AG08395 (cell line): ENCODE measurements at regions not wholly inside any gene's neighbourhood (a gene's known extent, or its start where the extent isn't known, plus 50 kb on each side); places are given as distances from the start of the nearest gene placed in this dataset.

Source experiments
- DNase-seq: peaks from one replicate; pipeline ENCODE4 v3.0.0; 2012; ENCODE audit warnings: mixed read lengths, low spot score

DNA sequence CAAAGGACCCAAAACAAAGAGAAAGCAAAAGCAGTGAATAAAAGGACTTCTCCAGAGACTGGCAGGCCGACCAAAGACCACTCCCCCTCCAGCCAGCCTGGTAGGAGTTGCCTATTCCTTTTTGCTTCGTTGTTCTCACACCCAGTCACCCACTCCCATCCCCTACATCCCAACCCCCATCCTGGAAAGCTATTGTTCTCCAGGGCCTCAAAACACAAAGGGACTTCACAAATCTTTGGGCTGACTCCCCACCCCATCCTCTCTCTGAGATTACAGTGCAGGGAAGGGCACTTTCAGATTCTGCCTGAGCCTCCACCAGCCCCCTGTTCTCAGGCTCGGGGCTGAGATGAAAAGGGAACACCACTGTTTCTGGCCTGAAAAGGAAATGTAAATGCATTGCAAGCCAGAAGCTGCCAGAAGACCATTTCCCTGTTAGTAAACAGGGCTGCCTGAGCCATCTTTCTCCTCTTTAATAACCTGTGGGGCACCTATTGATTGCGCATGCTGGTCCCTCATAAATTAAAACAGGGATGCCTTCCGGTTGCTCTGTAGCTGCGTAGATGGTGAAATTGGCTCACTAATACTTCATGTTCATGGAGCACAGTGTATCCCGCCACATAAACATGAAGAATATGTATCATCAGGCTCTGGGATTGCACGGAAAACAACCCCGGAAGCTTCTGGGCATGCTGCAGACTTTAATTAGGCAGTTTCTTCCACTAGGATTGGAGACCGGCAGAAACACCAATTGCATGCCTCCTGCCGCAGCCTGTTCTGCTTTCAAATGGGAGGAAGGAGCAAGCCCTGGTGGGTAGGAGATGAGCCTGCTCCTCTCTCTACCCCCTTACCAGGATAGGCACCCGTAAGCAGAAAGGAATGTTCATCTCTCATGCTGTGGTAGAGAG lies 130.3 kb upstream of the FUT8 start:
- peak; percentile 90 for DNase-seq

GRCh38 chr14:65282896-65283253 lies 129.7 kb upstream of the FUT8 start:
- no peak for DNase-seq

- no peak for DNase-seq
Measured at GRCh38 chr14:65286443-65286842, 126.1 kb upstream of the FUT8 start.

GRCh38 chr14:65287264-65288131 lies 125.0 kb upstream of the FUT8 start:
- no peak for DNase-seq

DNA sequence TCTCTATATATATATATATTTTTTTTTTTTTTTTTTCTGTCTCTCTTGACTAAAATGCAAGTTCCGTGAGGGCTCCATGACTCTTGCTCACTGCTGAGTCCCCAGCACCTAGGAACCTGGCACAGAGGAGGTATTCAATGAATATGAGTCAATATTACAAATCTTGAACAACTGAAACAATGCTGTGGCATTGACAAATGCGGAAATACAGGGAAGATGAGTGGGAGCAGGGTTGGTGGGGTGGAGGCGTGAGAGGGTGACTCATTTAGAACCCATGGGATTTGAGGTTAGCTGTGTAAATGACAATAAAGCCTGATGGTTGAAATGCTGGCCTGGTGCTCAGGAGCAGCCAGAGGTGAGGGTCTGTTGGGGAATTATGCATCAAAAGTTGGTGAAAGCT lies 121.7 kb upstream of the FUT8 start:
- peak; percentile 92 for DNase-seq

DNA sequence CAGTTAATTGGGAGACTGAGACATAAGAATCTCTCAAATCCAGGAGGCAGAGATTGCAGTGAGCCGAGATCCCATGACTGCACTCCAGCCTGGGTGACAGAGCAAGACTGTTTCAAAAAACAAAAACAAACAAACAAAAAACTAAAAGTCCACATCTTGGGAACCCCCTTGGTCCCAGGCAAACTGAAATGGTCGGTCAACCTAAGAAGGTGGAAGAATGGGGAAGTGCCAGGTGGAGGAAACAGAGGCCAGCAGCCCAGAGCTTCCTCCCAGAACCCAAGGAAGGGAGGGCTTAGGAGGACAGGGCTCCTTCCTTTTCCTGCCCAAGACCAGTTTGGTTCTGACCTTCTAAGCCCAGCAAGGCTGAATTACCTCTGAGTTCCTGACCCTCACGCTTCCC lies 121.0 kb upstream of the FUT8 start:
- DNase-seq, result no peak

DNA sequence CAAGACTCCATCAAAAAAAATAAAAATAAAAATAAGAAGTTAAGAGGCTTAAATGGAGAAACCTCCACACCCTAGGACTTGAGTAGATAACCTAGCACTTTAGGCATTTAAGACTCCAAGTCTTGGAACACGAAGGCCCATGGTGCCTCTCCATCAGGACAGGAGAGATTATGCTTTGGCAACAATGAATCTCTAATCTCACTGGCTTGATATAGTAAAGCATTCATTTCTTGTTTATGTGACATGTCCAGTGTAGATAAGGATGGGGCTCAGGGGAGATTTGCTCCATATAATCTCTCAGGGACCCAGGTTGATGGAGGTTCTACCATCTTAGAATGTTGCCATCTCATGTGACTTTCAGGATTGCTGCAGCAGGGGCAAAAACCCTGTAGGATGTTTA lies 117.7 kb upstream of the FUT8 start:
- DNase-seq, result no peak

GRCh38 chr14:65296402-65296801 lies 116.1 kb upstream of the FUT8 start:
- no peak for DNase-seq

DNA sequence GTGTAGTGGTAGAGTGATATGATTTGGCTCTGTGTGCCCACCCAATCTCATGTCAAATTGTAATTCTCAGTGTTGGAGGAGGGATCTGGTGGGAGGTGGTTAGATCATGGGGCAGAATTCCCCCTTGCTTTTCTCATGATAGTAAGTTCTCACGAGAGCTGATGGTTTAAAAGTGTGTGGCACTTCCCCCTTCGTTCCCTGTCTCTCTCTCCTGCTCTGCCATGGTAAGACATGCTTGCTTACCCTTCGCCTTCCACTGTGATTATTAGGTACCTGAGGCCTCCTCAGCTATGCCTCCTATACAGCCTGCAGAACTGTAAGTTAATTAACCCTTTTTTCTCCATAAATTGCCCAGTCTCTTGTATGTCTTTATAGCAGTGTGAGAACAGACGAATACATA lies 115.7 kb upstream of the FUT8 start:
- DNase-seq, result no peak

DNA sequence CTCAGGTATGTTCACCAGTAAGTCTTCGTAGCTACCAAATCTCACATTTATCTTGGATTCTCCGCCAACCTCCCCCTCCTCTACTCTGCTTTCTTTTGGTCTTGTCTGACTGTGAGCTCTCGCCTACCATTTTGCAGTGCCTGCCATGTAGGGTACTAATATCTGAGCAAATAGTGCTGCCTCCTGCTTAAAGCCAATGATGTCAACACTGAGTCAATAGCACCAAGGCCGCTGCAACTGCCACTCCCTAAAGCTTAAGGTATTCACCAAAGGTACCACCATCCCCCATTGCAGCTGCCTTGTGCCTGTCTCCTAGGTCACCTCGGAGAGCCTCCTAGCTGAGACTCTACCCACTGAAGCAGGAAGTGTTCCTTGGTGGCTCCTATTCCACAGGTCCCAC lies 114.8 kb upstream of the FUT8 start:
- DNase-seq, result no peak

DNA sequence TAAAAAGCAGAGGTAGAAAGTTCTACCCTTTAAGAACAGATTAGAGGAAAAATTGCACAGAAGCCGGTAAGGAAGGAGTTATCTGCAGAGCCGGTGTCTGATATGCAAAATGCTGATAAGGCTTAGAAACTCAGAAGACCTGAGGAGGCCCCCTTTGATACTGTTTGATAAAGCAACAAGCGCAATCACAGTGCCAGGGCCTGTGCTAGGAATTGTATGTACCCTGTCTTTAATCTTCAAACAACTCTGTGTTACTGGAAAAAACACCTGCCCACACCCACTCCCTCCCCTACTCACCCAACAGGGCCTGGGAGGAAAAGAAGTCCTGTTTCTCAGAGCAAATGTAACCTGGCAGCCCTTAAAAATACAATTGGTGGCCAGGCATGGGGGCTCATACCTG lies 112.7 kb upstream of the FUT8 start:
- no peak for DNase-seq

DNA sequence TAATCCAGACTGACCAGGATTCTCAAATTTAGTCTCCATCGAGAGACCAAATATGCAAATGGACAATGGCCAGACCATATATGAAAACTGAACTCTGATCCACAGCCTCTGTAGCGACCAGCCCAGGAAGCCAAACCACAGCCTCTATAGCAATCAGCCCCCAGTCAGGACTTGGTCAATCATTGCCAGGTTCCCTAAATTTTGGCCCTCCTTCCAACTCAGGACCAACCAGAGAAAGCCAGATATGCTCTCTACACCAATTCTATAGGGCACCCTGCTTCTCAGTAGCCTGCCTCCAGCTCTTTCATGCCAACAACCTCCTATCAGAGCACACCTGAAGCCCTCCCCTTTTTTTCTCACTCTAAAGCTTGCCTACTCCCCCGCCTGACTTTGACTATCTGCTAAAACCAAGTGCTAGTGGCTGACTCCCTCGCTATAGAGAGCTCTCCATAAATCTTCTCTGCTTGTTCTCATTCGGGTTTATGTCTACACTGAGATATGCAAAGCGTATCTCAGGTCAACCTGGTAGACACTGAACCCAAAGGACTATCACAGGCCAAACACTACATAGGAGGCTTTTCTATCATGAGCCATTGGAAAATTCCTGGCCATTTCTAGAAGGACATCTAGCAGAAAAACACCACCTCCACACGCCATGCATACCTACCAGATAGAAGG lies 110.5 kb upstream of the FUT8 start:
- no peak for DNase-seq

DNA sequence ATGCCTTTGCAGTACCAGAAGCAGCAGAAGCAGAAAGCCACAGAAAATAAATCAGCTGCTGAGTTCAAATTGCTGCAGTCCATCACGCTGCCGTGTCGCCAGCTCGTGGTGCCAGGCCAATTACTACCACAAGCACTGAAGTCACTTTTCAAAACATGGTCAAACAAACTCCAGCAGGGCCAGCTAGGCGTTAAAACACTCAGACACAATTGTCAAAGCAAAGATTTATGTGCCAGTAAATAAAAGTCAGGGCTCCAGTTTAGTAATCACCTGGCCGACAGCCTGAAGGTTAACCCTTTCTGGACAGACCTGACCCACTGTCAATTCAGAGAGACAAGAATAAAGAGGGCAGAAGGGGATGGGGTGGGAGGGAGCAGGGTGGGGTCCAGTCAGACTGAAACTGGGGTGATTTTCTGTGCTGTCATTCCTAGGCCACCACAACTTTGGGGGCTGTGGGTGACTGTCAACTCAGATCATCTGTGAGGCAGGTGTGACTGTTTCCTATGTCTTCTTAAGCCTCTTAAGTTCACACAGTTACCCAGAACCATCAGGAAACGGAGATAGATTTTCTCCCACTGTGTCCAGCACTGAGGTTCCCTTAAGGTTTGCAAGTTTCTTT lies 109.8 kb upstream of the FUT8 start:
- no peak for DNase-seq

DNA sequence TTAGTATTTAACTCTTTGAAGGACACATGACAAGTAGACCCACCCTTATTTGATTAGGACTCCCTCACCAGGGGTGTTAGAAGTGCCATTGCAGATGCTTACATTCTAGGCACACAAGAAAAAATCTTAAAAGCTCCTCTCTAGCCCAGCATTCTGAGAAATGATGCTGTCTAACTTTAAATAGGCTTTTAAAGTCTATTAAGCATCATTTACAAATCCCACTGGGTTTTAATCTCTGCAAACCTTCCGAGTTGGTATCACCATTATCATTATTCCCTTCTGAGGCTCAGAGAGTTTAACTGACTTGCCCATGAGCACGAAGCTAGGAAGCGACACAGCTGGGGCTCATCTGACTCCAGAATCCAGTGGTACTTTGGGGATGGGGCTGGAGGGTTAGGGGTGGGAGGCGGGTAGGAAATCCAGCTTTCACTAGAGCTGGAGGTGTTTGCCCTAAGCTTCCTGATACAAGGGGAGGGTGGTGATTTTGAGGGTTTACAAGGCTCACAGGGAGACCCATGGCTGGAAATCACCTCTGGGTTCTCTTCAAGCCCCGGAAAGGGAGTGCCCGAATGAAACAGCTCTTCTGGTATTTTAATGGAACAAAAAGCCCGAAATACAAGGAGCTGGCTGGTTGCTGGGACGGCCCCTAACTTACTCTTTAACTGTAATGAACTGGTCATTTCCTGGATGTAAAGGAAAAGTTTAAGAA lies 109.2 kb upstream of the FUT8 start:
- DNase-seq, result no peak

- no peak for DNase-seq
Measured at GRCh38 chr14:65303899-65304222, 108.7 kb upstream of the FUT8 start.

- DNase-seq, result no peak
Measured at GRCh38 chr14:65304239-65304638, 108.3 kb upstream of the FUT8 start.

DNA sequence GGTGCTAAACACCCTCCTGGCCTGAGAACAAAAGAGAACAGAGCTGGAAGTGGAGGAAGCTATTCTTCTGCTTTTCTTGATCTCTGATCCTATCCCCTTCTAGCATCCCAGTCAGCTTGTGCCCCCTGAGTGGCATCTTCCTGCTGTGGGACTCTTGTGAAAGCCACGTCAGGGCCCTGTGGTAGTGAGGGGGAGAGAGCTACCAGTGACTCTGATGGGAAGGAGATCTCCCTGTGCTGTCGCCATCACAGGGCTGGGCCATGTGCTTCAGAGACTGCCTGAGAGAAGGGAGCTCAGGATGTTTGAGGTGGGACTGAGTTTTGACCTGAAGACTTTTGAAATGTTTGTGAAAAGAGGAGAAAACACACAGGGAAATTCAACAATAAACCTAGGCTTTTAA lies 107.6 kb upstream of the FUT8 start:
- DNase-seq, result no peak

DNA sequence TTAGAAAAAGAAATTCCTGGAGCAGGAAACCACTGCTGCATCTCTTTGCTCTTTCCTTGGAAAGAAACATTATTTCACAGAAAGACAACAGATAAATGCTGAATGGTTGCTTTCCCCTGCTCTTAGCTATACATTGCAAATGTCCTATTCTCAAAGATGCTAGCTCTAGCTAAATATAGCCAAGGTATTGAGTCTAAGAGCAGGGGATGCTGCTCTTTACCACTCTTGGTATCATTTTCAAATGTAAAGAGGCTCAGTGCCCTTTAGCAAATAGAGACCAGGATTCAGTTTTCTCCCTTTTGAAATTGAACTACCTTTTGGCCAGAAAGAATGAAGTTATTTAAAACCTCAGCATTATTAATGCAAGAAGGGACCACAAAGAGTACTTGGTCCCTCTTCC lies 104.0 kb upstream of the FUT8 start:
- no peak for DNase-seq

DNA sequence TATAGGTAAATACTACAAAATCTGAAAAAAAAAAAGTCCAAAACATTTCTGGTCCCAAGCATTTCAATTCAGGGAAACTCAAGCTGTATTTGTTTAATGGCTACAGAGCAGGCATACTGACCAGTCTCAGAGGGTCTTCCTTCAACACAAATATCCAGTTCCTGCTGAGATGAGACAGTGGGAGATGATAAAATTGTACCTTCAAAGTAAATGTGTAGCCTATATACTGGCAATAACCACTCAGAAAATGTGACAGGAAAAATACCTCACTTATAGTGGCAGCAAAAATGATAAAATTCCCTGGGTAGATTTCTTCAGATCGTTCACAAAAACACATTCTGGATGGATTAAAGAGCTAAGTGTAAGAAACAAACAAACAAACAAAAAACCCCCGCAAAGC lies 102.0 kb upstream of the FUT8 start:
- DNase-seq, result no peak

- DNase-seq, result no peak
Measured at GRCh38 chr14:65312859-65313258, 99.7 kb upstream of the FUT8 start.

- no peak for DNase-seq
Measured at GRCh38 chr14:65318636-65319506, 93.7 kb upstream of the FUT8 start.
